ENCODE measurements at regions not wholly inside any gene's neighbourhood (a gene's known extent, or its start where the extent isn't known, plus 50 kb on each side); places are given as distances from the start of the nearest gene placed in this dataset.

- BruUV-seq (replicated peaks): no TSS peak
- POLR2A ChIA-PET: no interaction called here
- CTCF ChIA-PET: no interaction called here
- H3K9me3 ChIP-seq (replicated peaks; ENCODE audit: control insufficient read depth, insufficient read depth, low read length): peaks cover 4% of the 10 kb centered on the region
- H3K4me2 ChIP-seq (ENCODE audit: insufficient read depth, low read length): no peak overlapping the region
- FAIRE-seq (no peak), DNase-seq (ENCODE audit: low read depth, low spot score) (no peak)
- dilution Hi-C loops (cut with MboI; ENCODE audit: extremely low pct_ligation_motif_present, low sequenced_read_pairs): no loop called here
- no peak overlapping the region for H3K9ac ChIP-seq (replicated peaks; ENCODE audit: extremely low read depth, insufficient read depth, low read length)
- H3K79me2 ChIP-seq (ENCODE audit: control insufficient read depth, insufficient read depth, low read length): no peaks in the 10 kb centered on the region
- no peak overlapping the region for H3K27ac ChIP-seq (ENCODE audit: insufficient read depth, low read depth, low read length)
- TF ChIP-seq JUN (IDR thresholded peaks at IDR 0.05; ENCODE audit: borderline replicate concordance, insufficient read depth, insufficient read length, low read depth) (no peak), POLR2AphosphoS5 (IDR thresholded peaks at IDR 0.05; ENCODE audit: insufficient read depth, low read depth, low read length) (no peak), GATA2 (IDR thresholded peaks at IDR 0.05; ENCODE audit: insufficient read depth, insufficient read length, low read depth, low read length) (no peak), EZH2 (IDR thresholded peaks at IDR 0.05; ENCODE audit: borderline replicate concordance, low read depth, low read length, severe bottlenecking) (no peak), MYC (IDR thresholded peaks at IDR 0.05; ENCODE audit: low read depth, low read length) (no peak), FOS (IDR thresholded peaks at IDR 0.05; ENCODE audit: borderline replicate concordance, insufficient read depth, low read length) (no peak), CTCF (IDR thresholded peaks at IDR 0.05; ENCODE audit: extremely low read depth in 1 of 2, insufficient read depth in 1 of 2, low read depth in 1 of 2, low read length in 2 of 2) (no peak)
- no peak overlapping the region for H2AFZ ChIP-seq (ENCODE audit: low read depth, low read length)
- H3K9me1 ChIP-seq (replicated peaks; ENCODE audit: control insufficient read depth, extremely low read depth, insufficient read depth, low read length): no peaks in the 10 kb centered on the region
- intact Hi-C loops (cut with micrococcal nuclease): no loop called here
- H3K4me1 ChIP-seq (ENCODE audit: control insufficient read depth, extremely low read depth, insufficient read depth, low read length): no peaks in the 10 kb centered on the region
- H3K36me3 ChIP-seq (ENCODE audit: control insufficient read depth in 2 of 2, extremely low read depth in 1 of 2, insufficient read depth in 2 of 2, low read length in 2 of 2): no peaks in the 10 kb centered on the region
- no peaks in the 10 kb centered on the region for H3K27me3 ChIP-seq (ENCODE audit: control insufficient read depth in 2 of 2, insufficient read depth in 2 of 2, low read length in 2 of 2)
- H4K20me1 ChIP-seq (replicated peaks; ENCODE audit: control insufficient read depth, extremely low read depth, insufficient read depth, low read length): no peaks in the 10 kb centered on the region
- H3K4me3 ChIP-seq (replicated peaks in 1 of 3; ENCODE audit: insufficient read depth in 1 of 3, low read depth in 1 of 3, low read length in 3 of 3): no peak overlapping the region
Observed at GRCh38 chr2:194985258-194985657, 671.8 kb upstream of the SLC39A10 start.

All from endothelial cell of umbilical vein (primary cell).